ENCODE measurements at regions not wholly inside any gene's neighbourhood (a gene's known extent, or its start where the extent isn't known, plus 50 kb on each side); places are given as distances from the start of the nearest gene placed in this dataset.

- TF ChIP-seq CTCF (conservative IDR thresholded peaks at IDR 0.05): no peak
- TF ChIP-seq ZFX (IDR thresholded peaks at IDR 0.05): no peak
Measured at GRCh38 chr14:48954446-48954845, 631.7 kb downstream of the RPS29 start.

Measured in C4-2B (cell line).